ENCODE measurements at regions not wholly inside any gene's neighbourhood (a gene's known extent, or its start where the extent isn't known, plus 50 kb on each side); places are given as distances from the start of the nearest gene placed in this dataset.
"Not testable (repeated sequence)": the region's sequence is repeated elsewhere in the genome, so short reads cannot be mapped to it uniquely, and the experiment has no call there.

GRCh38 chr12:31192689-31193088 lies 119.0 kb downstream of the DDX11 start:
- not testable (repeated sequence) for TF ChIP-seq CTCF (IDR thresholded peaks at IDR 0.05); ZFX (IDR thresholded peaks at IDR 0.05; ENCODE audit: borderline replicate concordance)

Measured in 22Rv1 (cell line).